Hepatocyte (in vitro differentiated cells): ENCODE measurements at regions not wholly inside any gene's neighbourhood (a gene's known extent, or its start where the extent isn't known, plus 50 kb on each side); places are given as distances from the start of the nearest gene placed in this dataset.

Source experiments
- DNase-seq: peaks from one replicate; pipeline ENCODE4 v3.0.0-alpha.2; 2016; ENCODE audit warnings: low spot score
- H2AFZ ChIP-seq: fragments of 200-600 bp; sonication (generic); 2 replicates; pipeline ENCODE4 v1.6.0; 2016; ENCODE audit warnings: antibody characterized with exemption, mild to moderate bottlenecking
- H3K27ac ChIP-seq: fragments of 200-600 bp; sonication (generic); 2 replicates; pipeline ENCODE4 v1.5.1; 2016; ENCODE audit warnings: mild to moderate bottlenecking
- H3K27me3 ChIP-seq: fragments of 200-600 bp; sonication (generic); 2 replicates; pipeline ENCODE4 v1.6.1; 2016
- H3K36me3 ChIP-seq: fragments of 200-600 bp; sonication (generic); replicated peaks from 2 replicates; pipeline ENCODE4 v1.5.1; 2016; ENCODE audit warnings: low read depth; ENCODE audit not compliant: insufficient read depth
- H3K4me1 ChIP-seq: fragments of 200-600 bp; sonication (generic); 2 replicates; pipeline ENCODE4 v1.5.1; 2016; ENCODE audit warnings: mild to moderate bottlenecking, moderate library complexity; ENCODE audit not compliant: insufficient read depth
- H3K4me2 ChIP-seq: fragments of 200-600 bp; sonication (generic); 2 replicates; pipeline ENCODE4 v1.6.0; 2016
- H3K4me3 ChIP-seq: fragments of 200-600 bp; sonication (generic); 2 replicates; pipeline ENCODE4 v1.5.1; 2016; ENCODE audit warnings: mild to moderate bottlenecking
- H3K79me2 ChIP-seq: fragments of 200-600 bp; sonication (generic); 2 replicates; pipeline ENCODE4 v1.6.0; 2017; ENCODE audit warnings: mild to moderate bottlenecking
- H3K9me2 ChIP-seq: fragments of 200-600 bp; sonication (generic); replicated peaks from 2 replicates; pipeline ENCODE4 v1.6.0; 2017; ENCODE audit warnings: mild to moderate bottlenecking; ENCODE audit not compliant: insufficient read depth
- H3K9me3 ChIP-seq: fragments of 200-600 bp; sonication (generic); 2 replicates; pipeline ENCODE4 v1.5.1; 2016; ENCODE audit warnings: low read depth, mild to moderate bottlenecking
- H4K20me1 ChIP-seq: fragments of 200-600 bp; sonication (generic); 2 replicates; pipeline ENCODE4 v1.6.0; 2016; ENCODE audit warnings: mild to moderate bottlenecking; ENCODE audit not compliant: insufficient read depth, poor library complexity, severe bottlenecking
- CTCF ChIP-seq: fragments of 200-600 bp; sonication (generic); IDR thresholded peaks from 2 replicates; pipeline ENCODE4 v1.5.1; 2016; ENCODE audit warnings: antibody characterized with exemption, mild to moderate bottlenecking; ENCODE audit not compliant: poor library complexity
- EZH2 ChIP-seq: fragments of 200-600 bp; sonication (generic); IDR thresholded peaks from 2 replicates; pipeline ENCODE4 v1.6.1; 2016; ENCODE audit warnings: antibody characterized with exemption, mild to moderate bottlenecking, borderline replicate concordance
- EZH2phosphoT487 ChIP-seq: fragments of 200-600 bp; sonication (generic); IDR thresholded peaks from one replicate; pipeline ENCODE4 v1.6.1; 2018; ENCODE audit warnings: antibody characterized with exemption, mild to moderate bottlenecking, low read depth, moderate library complexity; ENCODE audit not compliant: unreplicated experiment, severe bottlenecking
- WGBS: methylation state at CpG from one replicate; pipeline ENCODE4 v1.1.6; 2016; ENCODE audit warnings: low lambda C conversion rate; ENCODE audit errors: missing lambda C conversion rate; 5-methylcytosine and 5-hydroxymethylcytosine counted together

- Histone ChIP-seq H3K27me3 (no peaks in the 10 kb centered on the region), H3K4me3 (no peak overlapping the region), H3K79me2 (no peaks in the 10 kb centered on the region), H3K9me3 (no peaks in the 10 kb centered on the region), H2AFZ (no peak overlapping the region), H3K36me3 (no peaks in the 10 kb centered on the region), H3K4me1 (no peaks in the 10 kb centered on the region), H3K27ac (no peak overlapping the region), H3K9me2 (no peaks in the 10 kb centered on the region), H4K20me1 (no peaks in the 10 kb centered on the region), H3K4me2 (no peak overlapping the region)
- 57% methylated on average over 7 of the region's 7 CpGs for WGBS
- no peak for DNase-seq
- TF ChIP-seq EZH2, result no peak
- TF ChIP-seq CTCF, result no peak
- no peak for TF ChIP-seq EZH2phosphoT487
Observed at GRCh38 chr18:69349912-69350597, 50.6 kb upstream of the DOK6 start.
